ENCODE measurements at regions not wholly inside any gene's neighbourhood (a gene's known extent, or its start where the extent isn't known, plus 50 kb on each side); places are given as distances from the start of the nearest gene placed in this dataset.
"Not testable (repeated sequence)": the region's sequence is repeated elsewhere in the genome, so short reads cannot be mapped to it uniquely, and the experiment has no call there.

GRCh38 chr4:18664171-18664570 is 642.6 kb upstream of the LCORL start:
- DNase-seq (ENCODE audit: low read depth), result no peak

- no peak for DNase-seq (ENCODE audit: low read depth)
Measured at GRCh38 chr4:18645351-18645750, 623.8 kb upstream of the LCORL start.

- DNase-seq (ENCODE audit: low read depth), result no peak
Measured at GRCh38 chr4:18641334-18641733, 619.8 kb upstream of the LCORL start.

DNA sequence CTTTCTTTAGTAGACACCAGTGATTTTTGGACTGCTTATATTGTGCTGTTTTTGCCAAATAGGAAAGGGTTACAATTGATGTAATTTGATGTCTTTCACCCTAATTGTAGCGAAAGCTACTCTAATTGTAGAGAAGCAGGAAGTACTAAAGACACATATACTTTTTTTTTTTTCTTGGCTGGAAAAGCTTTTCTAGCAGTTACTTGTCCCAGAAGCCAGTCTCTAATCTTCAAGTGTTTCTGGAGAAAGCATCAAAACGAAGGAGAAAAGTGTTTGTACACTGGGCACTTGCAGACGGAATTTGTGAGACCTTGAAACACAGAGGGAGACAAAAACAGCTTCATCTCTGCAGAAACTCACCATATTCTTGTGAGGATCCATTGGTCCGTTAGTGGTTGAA is 616.5 kb upstream of the LCORL start:
- no peak for DNase-seq (ENCODE audit: low read depth)

DNA sequence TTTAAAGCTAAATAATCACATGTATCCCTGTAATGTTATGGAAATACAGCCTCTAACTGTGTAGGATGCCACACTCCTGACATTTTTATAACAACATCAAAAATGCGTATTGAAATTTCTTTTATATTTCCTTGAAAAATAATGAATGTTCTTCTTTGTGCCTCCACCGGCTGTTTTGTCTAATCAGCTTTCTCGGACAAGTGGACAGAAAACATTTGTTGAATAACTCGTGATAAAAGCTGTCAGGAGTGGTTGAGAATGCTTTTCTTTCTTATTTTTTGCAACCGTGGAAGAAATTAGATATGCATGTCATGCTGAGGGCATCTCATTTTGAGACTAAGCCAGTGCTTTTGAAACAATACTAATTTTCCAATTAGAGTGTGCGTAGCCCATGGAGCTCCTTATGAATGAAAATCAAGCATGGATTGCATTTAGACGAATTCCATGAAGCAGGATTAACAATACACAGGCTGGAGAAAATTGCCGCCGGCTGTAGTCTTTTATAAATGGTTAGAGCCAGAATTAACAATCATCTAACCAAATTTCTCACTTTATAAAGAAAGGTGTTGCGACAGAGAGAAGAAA is 614.5 kb upstream of the LCORL start:
- no peak for DNase-seq (ENCODE audit: low read depth)

- DNase-seq (ENCODE audit: low read depth), result no peak
Measured at GRCh38 chr4:18635531-18635930, 614.0 kb upstream of the LCORL start.

GRCh38 chr4:18631586-18631985 is 610.0 kb upstream of the LCORL start:
- no peak for DNase-seq (ENCODE audit: low read depth)

- no peak for DNase-seq (ENCODE audit: low read depth)
Measured at GRCh38 chr4:18630218-18631110, 608.9 kb upstream of the LCORL start.

- DNase-seq (ENCODE audit: low read depth), result no peak
Measured at GRCh38 chr4:18627447-18628005, 606.0 kb upstream of the LCORL start.

DNA sequence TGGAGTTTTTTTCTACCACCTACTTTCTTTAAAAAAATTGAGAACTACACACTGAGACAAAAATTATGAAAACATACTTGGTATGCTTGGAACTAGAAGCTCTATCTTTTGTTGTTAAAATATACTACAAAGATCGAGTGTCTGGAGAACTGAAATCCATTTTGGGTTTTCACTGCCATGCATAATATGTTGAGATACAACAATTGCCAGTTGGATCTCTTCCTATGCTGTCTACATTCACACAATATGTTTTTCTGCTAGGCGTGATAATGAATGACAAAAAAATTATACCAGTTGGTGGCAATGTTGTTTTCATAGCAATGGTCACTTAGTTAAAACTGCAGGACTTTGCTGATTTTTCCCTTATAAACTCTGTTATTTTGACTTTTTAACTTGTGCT is 605.4 kb upstream of the LCORL start:
- no peak for DNase-seq (ENCODE audit: low read depth)

DNA sequence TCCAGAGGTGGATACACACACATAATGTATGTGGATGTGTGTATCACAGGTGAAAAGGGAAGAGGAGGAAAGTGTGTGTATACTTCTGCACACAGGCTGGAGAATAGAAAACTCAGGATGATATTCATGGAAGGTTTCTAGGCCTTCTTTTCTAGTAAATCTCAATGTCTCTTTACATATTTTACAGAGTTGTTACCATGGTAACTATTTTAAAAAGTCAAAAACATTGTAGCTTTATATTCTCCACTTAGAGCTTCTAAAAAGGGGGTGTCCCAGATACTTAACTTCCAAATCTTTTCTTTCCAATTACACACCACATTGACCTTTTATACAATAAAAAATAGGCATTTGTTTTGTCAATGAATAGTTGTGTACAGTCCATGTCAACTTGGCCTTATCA is 604.8 kb upstream of the LCORL start:
- DNase-seq (ENCODE audit: low read depth), result no peak

GRCh38 chr4:18621186-18621585 is 599.6 kb upstream of the LCORL start:
- DNase-seq (ENCODE audit: low read depth), result no peak

DNA sequence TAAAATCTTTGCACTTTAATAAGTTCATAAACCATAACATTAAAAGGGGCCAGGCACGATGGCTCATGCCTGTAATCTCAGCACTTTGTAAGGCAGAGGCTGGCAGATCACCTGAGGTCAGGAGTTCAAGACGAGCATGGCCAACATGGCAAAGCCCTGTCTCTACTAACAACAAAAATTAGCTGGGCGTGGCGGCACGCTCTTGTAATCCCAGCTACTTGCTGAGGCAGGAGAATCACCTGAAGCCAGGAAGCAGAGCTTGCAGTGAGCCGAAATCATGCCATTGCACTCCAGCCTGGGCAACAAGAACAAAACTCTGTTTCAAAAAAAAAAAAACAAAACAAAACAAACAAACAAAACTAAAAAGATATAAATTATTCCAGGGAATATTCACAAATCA is 595.2 kb upstream of the LCORL start:
- DNase-seq (ENCODE audit: low read depth), result no peak

GRCh38 chr4:18611026-18611425 is 589.5 kb upstream of the LCORL start:
- DNase-seq (ENCODE audit: low read depth), result no peak

DNA sequence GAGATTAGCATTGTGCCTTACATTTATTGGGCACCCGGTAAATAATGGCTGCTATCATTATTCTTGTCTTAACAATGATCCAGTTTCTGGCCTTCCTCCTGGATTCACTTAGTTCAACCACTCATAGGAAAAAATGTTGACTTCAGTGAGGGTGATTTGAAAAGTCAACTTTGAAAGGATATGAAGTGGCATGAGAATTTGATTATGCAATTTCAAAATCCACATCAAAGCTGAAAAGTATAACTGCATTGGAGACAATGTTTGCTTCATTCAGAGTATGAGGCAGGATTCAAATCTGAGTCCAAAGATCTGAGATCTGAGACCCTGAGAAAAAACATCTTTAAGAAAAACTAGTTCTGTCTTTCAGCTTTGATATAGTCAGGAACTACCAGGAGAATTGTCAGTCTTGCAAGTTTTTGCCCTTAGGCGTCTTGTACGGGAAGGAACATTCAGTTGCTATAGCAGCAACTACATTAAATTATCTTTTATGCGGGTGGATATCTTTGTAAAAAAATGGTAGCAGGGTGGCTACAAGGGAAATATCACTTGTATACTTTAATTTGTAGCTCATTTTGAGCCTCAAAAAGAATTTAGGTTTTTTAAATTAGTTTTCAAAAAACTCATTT is 587.5 kb upstream of the LCORL start:
- DNase-seq (ENCODE audit: low read depth), result no peak

GRCh38 chr4:18602610-18603009 is 581.1 kb upstream of the LCORL start:
- not testable (repeated sequence) for DNase-seq (ENCODE audit: low read depth)

DNA sequence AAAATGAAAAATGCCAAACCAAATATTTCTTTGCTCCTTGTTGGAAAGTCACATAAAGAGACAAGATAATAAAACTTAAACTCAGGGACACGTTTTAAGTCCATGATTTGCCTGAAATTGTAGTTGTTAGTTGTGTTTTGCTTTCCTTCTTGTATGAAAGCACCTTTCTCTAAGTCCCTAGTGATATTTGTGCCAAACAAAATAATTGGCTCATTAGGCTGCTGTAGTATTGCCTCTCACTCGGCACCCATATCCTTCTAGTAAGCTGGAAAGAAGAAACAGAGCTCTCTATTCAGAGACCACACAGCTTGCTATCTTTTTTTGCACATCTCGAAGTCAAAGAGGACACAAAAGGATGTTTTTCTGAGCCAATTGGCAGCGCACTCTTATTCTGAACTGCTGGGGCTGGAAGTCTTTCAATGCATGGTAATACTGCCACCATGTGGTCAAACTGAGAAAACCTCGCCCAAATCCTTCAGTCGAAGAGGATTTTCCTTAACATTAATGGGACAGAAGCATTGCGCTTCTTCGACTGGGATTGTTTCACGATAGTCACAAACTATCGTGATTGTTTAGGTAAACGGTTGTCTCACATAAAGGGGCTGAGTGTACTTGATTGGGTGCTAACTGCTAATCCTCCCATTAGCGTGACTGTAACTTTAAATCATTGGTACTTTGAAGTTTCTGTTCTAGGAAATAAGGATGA is 571.9 kb upstream of the LCORL start:
- peak; percentile 71 for DNase-seq (ENCODE audit: low read depth)

- no peak for DNase-seq (ENCODE audit: low read depth)
Measured at GRCh38 chr4:18582841-18583240, 561.3 kb upstream of the LCORL start.

DNA sequence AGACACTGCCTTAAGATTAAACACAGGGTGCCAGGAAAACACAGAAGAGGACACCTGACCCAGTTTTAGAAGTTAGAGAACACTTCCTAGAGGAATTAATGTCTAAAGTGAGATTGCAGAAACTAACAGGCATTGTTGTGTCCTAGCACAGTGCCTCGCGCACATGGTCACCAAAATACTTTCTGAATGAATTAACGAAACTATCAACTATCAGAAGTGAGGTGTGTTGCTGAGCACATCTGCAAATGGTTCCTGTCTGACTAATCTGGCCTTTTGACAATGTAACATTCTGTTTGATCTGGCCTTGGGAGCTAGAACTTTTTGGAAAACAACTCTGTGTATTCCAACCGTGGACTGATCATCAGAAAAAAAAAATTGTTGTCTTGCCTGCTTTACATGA is 556.8 kb upstream of the LCORL start:
- no peak for DNase-seq (ENCODE audit: low read depth)

- no peak for DNase-seq (ENCODE audit: low read depth)
Measured at GRCh38 chr4:18572481-18572880, 550.9 kb upstream of the LCORL start.

DNA sequence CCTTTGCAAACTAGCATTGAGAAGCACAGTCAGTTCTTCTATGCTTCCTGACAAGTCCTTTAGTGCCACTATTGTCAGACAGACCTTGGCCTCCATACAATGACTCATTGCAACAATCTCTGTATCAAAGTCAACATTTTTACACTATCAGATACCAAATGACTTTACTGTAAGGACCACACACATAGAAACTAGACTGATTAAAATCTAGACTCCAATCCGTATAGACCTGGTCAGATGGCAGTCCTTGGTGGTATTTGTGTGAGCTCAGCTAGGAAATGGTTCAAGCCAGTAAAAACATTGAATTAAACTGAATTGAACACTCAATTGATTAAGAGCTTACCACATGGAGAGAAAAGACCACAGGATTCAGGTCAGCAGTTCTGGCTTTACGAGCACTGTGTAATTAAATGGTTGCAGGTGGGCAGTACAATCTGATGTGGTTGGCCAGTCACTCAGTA is 549.8 kb upstream of the LCORL start:
- DNase-seq (ENCODE audit: low read depth), result no peak

DNA sequence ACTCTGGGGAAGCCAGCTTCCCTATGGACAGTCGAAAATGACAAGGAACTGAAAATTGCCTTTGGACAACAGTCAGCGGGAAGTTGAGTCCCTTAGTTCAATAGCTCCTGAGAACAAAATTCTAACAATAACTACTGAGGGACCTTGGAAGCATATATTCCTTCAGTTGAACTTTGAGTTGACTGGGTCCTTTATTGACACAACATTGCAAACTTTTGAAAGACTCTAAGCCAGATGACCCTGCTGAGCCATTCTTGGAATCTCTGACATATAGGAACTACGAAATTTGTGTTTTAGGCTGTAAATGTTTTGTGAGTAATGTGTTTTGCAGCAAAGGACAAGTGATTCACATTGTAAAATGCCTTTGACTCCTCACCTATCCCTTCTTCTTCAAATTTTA is 548.8 kb upstream of the LCORL start:
- no peak for DNase-seq (ENCODE audit: low read depth)
